ENCODE measurements at regions not wholly inside any gene's neighbourhood (a gene's known extent, or its start where the extent isn't known, plus 50 kb on each side); places are given as distances from the start of the nearest gene placed in this dataset.

GRCh38 chr3:157633241-157633640, 130.0 kb upstream of the VEPH1 start:
- TF ChIP-seq CTCF (IDR thresholded peaks at IDR 0.05), result no peak
- TF ChIP-seq POLR2A (IDR thresholded peaks at IDR 0.05), result no peak
